ENCODE measurements at regions not wholly inside any gene's neighbourhood (a gene's known extent, or its start where the extent isn't known, plus 50 kb on each side); places are given as distances from the start of the nearest gene placed in this dataset.

- Histone ChIP-seq H3K4me3 (ENCODE audit: low read length) (no peak overlapping the region), H3K9ac (ENCODE audit: low read length) (no peak overlapping the region), H3K79me2 (ENCODE audit: low read length) (no peaks in the 10 kb centered on the region), H3K9me2 (replicated peaks; ENCODE audit: insufficient read depth, low read length) (no peaks in the 10 kb centered on the region), H3F3A (ENCODE audit: insufficient read depth, low read length) (no peaks in the 10 kb centered on the region), H3K4me2 (ENCODE audit: low read depth, low read length) (no peak overlapping the region), H3K27ac (ENCODE audit: low read length) (no peak overlapping the region), H4K20me1 (ENCODE audit: insufficient read depth, low read length) (no peaks in the 10 kb centered on the region), H2AFZ (ENCODE audit: low read length) (no peak overlapping the region), H3K4me1 (ENCODE audit: low read length) (no peaks in the 10 kb centered on the region), H3K27me3 (replicated peaks; ENCODE audit: insufficient read depth, low read length) (no peaks in the 10 kb centered on the region), H3K36me3 (replicated peaks; ENCODE audit: insufficient read depth, low read length) (no peaks in the 10 kb centered on the region), H3K9me3 (replicated peaks; ENCODE audit: insufficient read depth, low read length) (no peaks in the 10 kb centered on the region)
- DNase-seq = no peak
- TF ChIP-seq EZH2 (optimal IDR thresholded peaks at IDR 0.05; ENCODE audit: low read depth, low read length) (no peak), EZH2phosphoT487 (IDR thresholded peaks at IDR 0.05; ENCODE audit: low read length) (no peak)
- TF ChIP-seq, protein P1, sequence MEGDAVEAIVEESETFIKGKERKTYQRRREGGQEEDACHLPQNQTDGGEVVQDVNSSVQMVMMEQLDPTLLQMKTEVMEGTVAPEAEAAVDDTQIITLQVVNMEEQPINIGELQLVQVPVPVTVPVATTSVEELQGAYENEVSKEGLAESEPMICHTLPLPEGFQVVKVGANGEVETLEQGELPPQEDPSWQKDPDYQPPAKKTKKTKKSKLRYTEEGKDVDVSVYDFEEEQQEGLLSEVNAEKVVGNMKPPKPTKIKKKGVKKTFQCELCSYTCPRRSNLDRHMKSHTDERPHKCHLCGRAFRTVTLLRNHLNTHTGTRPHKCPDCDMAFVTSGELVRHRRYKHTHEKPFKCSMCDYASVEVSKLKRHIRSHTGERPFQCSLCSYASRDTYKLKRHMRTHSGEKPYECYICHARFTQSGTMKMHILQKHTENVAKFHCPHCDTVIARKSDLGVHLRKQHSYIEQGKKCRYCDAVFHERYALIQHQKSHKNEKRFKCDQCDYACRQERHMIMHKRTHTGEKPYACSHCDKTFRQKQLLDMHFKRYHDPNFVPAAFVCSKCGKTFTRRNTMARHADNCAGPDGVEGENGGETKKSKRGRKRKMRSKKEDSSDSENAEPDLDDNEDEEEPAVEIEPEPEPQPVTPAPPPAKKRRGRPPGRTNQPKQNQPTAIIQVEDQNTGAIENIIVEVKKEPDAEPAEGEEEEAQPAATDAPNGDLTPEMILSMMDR (IDR thresholded peaks at IDR 0.05; ENCODE audit: low read length) = no peak
Measured at GRCh38 chr18:62629031-62629430, 86.3 kb upstream of the PHLPP1 start.

- Histone ChIP-seq H3K9me2 (replicated peaks; ENCODE audit: insufficient read depth, low read length) (no peaks in the 10 kb centered on the region), H3K4me2 (ENCODE audit: low read depth, low read length) (no peak overlapping the region), H3K4me1 (ENCODE audit: low read length) (no peaks in the 10 kb centered on the region), H3K79me2 (ENCODE audit: low read length) (no peaks in the 10 kb centered on the region), H3K9me3 (replicated peaks; ENCODE audit: insufficient read depth, low read length) (no peaks in the 10 kb centered on the region), H3K27me3 (replicated peaks; ENCODE audit: insufficient read depth, low read length) (no peaks in the 10 kb centered on the region), H3F3A (ENCODE audit: insufficient read depth, low read length) (no peaks in the 10 kb centered on the region), H3K4me3 (ENCODE audit: low read length) (no peak overlapping the region), H4K20me1 (ENCODE audit: insufficient read depth, low read length) (no peaks in the 10 kb centered on the region), H3K36me3 (replicated peaks; ENCODE audit: insufficient read depth, low read length) (no peaks in the 10 kb centered on the region), H3K9ac (ENCODE audit: low read length) (no peak overlapping the region), H3K27ac (ENCODE audit: low read length) (no peak overlapping the region), H2AFZ (ENCODE audit: low read length) (no peak overlapping the region)
- DNase-seq = no peak
- TF ChIP-seq, protein P1 (IDR thresholded peaks at IDR 0.05; ENCODE audit: low read length) = no peak
- TF ChIP-seq EZH2 (optimal IDR thresholded peaks at IDR 0.05; ENCODE audit: low read depth, low read length) (no peak), EZH2phosphoT487 (IDR thresholded peaks at IDR 0.05; ENCODE audit: low read length) (no peak)
Measured at GRCh38 chr18:62631173-62631572, 84.2 kb upstream of the PHLPP1 start.

GRCh38 chr18:62632788-62633455, 82.4 kb upstream of the PHLPP1 start:
- no peak for DNase-seq
- no peaks in the 10 kb centered on the region for H3K79me2 ChIP-seq (ENCODE audit: low read length)
- H3K27me3 ChIP-seq (replicated peaks; ENCODE audit: insufficient read depth, low read length) = no peaks in the 10 kb centered on the region
- no peak overlapping the region for H3K4me2 ChIP-seq (ENCODE audit: low read depth, low read length)
- H2AFZ ChIP-seq (ENCODE audit: low read length) = no peak overlapping the region
- H3K4me3 ChIP-seq (ENCODE audit: low read length) = no peak overlapping the region
- no peaks in the 10 kb centered on the region for H3K9me2 ChIP-seq (replicated peaks; ENCODE audit: insufficient read depth, low read length)
- H3K9me3 ChIP-seq (replicated peaks; ENCODE audit: insufficient read depth, low read length) = no peaks in the 10 kb centered on the region
- H3K4me1 ChIP-seq (ENCODE audit: low read length) = no peaks in the 10 kb centered on the region
- H3K27ac ChIP-seq (ENCODE audit: low read length) = no peak overlapping the region
- no peaks in the 10 kb centered on the region for H4K20me1 ChIP-seq (ENCODE audit: insufficient read depth, low read length)
- H3K9ac ChIP-seq (ENCODE audit: low read length) = no peak overlapping the region
- H3K36me3 ChIP-seq (replicated peaks; ENCODE audit: insufficient read depth, low read length) = no peaks in the 10 kb centered on the region
- no peaks in the 10 kb centered on the region for H3F3A ChIP-seq (ENCODE audit: insufficient read depth, low read length)
- TF ChIP-seq EZH2phosphoT487 (IDR thresholded peaks at IDR 0.05; ENCODE audit: low read length) = no peak
- no peak for TF ChIP-seq EZH2 (optimal IDR thresholded peaks at IDR 0.05; ENCODE audit: low read depth, low read length)
- TF ChIP-seq, protein P1 (IDR thresholded peaks at IDR 0.05; ENCODE audit: low read length) = no peak

All from MM.1S (cell line).